ENCODE measurements at regions not wholly inside any gene's neighbourhood (a gene's known extent, or its start where the extent isn't known, plus 50 kb on each side); places are given as distances from the start of the nearest gene placed in this dataset.

- no peak for DNase-seq
Observed at GRCh38 chr1:55547405-55547804, 332.2 kb upstream of the USP24 start.

DNA sequence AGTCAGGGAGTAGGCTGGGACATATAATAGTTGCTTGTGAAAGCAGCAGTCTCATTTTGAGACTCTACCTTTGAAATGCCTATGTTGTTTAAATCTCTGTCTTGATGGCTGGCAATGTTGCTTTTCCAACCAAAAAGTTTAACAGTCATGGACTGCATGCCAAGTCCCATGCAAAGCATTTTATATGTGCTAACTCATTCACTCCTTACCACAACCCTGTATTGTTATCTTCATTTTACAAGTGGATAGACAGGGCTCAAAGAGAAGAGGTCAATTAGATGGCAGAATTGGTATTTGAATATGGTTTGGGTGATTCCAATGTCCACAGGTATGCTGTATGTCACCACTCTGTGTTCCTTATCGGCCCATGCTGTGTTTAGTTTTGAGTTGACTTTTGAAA lies 331.4 kb upstream of the USP24 start:
- DNase-seq, result no peak

DNA sequence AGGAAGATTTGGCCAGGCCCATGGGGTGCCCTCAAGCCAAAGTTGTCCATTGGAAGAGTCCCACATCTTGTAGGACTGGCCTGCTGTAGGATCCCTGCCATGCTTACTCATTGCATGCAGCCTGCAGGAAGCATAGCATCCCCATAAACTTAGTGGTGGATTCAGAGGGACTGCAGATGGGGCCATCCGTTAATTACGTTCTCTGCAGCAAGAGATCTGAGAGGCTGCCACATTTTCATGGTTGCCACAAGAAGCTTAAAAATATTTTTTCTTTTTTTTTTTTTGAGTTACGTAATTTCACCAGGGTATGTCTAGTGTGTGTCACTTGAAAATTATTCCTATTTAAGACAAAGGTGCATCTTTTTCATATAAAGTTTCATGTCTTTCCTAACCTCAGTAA lies 329.7 kb upstream of the USP24 start:
- no peak for DNase-seq

- DNase-seq, result no peak
Observed at GRCh38 chr1:55542901-55543504, 327.8 kb upstream of the USP24 start.

DNA sequence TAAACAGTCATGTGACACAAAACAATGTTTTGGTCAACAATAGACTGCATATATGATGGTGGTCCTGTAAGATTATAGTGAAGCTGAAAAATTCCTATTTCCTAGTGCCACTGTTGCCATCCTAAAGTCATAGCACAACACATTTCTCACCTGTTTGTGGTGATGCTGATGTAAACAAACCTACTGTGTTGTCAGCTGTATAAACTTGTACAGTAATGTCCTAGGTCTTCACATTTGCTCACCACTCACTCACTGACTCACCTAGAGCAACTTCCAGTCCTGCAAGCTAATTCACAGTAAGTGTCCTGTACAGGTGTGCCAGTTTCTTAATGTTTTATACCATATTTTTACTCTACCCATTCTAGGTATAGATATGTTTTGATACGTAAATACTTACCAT lies 326.1 kb upstream of the USP24 start:
- DNase-seq, result no peak

DNA sequence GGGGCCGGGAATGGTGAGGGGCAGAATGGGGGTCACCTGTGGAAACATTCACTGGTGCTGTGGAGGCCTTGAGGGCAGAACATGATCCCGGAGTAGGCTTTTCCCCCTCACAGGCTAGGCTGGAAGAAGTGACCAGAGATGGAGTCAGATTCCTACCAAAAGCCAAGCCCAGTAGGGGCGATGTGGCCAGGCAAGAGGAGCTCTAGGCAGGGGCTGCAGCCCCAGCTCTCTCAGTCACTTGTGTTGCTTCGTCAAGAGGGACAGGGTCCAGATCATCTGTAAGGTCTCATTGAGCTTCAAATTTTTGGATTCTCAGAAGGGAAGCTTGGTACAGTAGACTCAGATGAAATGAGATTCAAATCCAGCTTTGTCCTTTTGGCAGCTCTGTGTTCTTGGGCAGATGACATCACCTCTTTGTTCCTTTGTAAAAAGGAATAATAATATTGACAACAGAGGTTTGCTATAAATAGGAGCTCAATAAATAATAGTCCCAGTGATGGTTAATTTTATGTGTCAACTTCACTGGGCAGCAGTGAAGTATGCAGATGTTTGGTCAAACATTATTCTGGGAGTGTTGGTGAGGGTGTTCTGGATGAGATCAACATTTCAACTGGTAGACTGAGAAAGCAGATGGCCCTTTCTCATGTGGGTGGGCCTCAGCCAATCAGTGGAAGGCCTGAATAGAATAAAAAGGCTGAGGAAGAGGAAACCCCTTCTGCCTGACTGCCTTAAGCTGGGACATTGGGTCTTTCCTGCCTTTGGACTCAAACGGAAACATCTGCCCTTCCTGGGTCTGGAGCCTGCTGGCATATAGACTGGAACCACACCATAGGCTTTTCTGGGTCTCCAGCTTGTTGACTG lies 324.7 kb upstream of the USP24 start:
- DNase-seq, result no peak

DNA sequence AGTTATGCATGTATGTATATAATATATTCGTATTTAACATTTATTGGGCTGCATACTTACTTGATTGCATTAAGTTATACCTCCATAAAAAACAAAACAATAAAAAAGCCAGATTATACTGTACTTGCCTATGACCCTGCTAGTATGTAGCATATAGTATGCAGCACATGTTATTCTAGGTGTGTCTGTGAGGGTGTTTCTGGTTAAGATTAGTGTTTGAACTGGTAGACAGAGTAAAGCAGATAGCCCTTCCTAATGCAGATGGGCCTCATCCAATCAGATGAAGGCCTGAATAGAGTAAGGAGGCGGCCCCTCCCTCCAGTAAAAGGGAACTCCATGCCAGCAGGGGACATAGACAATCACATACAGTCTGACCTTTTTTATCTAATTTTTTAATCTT lies 323.3 kb upstream of the USP24 start:
- DNase-seq, result no peak

DNA sequence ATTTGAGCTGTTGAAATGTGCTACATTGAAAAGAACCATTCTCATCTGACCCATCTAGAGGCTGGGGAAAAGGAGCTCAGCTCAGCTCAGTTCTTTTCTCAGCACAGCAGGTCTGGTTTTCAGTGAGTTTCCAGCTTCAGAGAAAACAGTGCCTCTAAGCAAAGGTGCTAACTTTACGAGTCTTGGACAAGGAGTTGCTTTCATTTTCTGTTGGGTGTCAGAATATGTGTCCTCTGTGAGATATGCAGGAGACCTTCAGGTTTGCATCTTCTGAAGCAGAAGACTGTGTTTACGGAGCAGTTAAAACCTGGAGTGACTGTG lies 321.3 kb upstream of the USP24 start:
- no peak for DNase-seq

GRCh38 chr1:55535724-55536544 lies 320.8 kb upstream of the USP24 start:
- no peak for DNase-seq

GRCh38 chr1:55534565-55535121 lies 319.5 kb upstream of the USP24 start:
- no peak for DNase-seq

DNA sequence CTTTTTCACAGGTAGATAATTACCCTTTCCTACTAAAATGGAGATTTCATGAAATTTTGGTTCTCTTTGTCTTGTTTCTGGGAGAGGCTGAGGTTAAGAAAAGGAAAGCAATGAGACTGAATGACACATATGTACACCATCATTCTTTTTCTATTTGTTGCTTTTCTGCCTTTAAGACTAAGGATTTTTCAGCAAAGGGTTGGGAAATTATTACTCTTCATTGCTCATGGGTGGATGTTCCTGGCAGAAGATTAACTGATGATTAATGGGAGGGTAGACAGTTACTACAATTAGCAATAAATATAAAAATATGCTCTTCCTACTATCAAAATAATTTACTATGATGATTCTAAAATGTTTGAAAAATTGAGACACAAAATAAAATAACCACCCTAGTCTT lies 316.5 kb upstream of the USP24 start:
- no peak for DNase-seq

DNA sequence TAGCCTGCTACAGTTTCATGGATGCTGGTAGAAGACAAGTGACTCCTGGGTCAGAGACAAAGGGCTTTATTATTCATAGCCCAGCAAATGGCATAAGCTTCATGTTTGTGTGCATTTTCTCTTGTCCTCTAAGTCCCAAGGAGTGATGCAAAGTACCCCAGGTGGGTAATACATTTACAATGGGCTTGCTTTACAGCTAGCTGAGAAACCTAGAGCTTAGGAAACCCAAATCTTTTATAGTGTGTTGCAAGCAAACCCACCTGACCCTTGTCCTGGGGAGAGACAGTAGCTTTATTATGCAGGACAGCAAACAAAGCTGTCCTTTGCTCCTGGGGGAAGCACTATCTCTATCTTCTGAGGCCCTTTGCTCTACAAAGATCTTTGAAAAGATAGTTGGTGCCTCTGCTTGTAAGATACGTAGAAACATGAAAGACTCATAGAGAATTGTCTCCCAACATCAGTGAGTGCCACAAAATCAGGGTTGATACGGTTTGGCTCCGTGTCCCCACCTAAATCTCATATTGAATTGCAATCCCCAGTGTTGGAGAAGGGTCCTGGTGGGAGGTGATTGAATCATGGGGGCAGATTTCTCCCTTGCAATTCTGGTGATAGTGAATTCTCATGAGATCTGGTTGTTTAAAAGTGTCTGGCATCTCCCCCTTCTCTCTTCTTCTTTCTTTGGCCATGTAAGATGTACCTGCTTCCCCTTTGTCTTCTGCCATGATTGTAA lies 315.8 kb upstream of the USP24 start:
- DNase-seq, result no peak

GRCh38 chr1:55529017-55529416 lies 313.9 kb upstream of the USP24 start:
- no peak for DNase-seq

DNA sequence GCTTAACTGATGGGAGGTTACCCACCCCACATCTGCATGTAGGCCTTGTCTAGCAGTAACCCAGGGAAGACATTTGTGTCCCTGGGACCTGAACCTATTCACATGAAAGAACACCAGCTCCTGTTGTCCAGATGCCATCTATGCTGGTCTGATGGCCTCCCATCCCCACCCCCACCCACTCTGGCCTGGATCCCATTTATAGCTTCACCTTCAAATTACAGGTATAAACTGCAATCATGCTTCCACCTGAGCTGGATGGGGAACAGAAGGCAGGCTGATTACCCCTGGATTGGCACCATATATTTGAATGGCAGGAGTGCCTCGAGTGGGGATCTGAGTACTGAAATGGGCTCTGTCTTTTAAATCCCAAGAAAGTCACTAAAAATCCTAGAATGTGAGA lies 312.7 kb upstream of the USP24 start:
- DNase-seq, result no peak

DNA sequence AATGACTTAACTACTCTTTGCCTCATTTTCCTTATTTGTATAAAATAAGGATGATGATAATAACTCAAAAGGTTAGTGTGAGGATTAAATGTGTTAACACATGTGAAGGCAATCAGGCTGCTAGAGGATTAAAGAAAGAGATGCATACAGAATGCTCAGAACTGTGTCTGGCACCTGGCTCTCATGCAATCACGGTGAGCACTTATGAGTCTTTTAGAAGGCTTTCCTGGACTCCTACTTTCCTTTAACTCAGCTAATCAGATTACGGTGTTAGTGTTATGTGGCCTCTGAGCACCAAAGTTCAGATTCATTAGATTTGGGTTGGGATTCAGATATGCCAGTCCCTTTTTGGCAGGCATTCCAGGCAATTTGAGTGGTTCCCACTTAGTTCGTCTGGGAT lies 311.6 kb upstream of the USP24 start:
- no peak for DNase-seq

- DNase-seq, result no peak
Observed at GRCh38 chr1:55524006-55524405, 308.8 kb upstream of the USP24 start.

DNA sequence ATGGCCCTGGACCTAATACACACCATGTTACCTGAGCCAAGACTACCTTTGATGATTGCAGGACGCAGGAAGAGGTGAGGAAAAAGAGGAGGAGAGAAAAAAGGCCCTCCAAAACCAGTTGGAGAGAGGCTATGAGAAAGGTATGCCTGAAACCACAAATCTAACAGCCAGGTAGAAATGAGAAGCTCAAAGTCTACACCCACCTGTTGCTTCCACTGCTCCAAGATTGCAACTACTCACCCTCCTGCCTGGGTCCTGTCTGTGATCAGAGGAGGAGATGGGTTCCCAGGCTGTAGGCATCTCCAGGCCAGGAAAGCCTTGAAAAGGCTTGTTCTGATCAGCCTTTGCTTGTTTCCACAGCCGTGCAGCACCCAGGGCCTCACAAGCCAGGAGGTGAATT lies 307.8 kb upstream of the USP24 start:
- no peak for DNase-seq

DNA sequence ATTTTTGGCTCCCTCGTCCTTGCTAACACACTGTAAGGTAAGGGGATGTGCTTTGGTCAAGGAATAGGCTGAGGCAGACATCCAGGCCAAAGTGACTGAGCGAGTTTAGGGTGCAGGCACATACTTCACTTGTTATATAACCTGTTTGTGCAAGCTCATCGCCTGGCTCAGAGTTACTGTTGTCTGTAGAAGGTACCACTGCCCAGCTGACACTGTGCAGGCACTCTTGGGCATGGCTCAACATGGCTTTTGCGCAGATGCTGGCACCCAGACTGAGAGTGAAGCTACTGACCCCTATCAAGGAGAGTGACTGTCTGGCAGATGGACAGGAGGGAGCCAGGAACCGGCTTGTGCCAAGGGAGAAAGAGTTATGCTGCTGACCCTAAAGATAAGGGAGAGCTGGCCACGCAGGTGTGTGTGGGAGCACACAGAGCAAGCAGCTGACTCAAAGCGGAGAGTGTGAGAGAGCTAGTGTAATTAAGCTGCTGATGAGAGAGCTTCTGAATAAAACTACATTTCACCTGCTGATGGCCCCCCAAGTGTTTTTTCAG lies 307.3 kb upstream of the USP24 start:
- DNase-seq, result no peak

DNA sequence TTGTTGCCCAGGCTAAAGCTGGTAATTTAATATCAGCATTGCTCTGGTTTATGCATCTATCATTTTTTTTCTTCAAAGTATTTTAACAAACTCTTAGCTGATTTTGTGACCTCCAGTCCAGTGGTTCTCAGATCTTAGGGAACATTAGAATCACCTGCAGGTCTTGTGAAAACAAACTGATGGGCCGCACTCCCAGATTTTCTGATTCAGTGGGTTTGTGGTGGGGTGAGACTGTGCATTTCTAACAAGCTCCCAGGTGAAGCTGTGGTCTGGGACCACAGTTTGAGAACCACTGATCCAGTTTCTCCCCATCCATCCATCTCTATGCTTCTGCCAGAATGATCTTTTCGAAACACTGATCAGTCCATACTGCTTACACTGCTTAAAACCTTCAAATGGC lies 305.7 kb upstream of the USP24 start:
- no peak for DNase-seq

DNA sequence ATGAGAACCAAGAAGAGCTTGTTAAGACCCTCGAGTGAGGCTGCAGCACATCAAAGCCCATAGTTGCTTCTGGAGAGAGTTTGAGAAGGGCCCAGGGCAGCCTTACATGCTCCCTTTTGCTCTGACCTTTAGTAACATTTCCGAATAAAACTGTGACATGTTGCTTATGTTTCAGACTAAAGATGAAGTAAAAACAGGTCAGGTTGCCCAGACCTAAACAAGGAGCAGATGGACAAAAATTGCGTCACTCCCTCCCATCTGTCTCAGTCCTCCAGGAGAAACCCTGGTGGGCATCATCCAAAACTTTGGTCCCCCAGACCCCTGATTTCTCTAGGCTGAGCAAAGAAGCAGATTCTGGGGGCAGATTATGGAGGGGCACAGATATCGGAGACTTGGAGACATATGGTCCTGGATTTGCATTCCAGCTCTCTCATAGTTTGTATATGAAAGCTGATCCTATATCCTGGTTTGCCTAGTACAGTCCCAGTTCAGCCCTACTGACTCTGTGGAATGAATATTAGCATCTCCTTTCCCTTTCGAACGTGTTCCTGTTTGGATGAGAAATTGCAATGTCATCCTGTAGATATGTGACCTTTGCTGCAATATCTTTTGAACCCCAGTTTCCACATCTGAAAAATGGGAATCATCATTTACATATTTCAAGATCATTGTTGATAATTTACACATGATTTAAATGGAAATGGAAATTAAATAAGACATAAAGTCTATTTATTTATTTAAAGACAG lies 304.9 kb upstream of the USP24 start:
- DNase-seq, result no peak

DNA sequence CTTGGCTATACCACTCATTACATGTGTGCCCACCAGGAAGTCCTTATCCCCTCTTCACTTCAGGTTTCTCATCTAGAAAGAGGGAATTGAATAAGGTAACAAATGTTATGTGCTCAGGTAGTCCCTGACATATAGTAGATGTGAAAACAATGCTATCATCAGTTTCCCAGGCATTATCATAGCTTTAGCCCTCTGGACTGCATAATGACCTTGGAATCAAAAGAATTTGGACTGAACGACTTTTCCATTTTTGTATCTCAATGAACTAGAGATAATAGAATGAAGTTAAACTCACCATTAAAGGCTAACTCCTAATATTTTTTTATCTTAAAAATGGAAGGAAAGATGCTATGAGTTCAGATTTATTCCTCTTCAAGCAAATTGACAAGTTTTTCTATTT lies 304.1 kb upstream of the USP24 start:
- DNase-seq, result no peak

DNA sequence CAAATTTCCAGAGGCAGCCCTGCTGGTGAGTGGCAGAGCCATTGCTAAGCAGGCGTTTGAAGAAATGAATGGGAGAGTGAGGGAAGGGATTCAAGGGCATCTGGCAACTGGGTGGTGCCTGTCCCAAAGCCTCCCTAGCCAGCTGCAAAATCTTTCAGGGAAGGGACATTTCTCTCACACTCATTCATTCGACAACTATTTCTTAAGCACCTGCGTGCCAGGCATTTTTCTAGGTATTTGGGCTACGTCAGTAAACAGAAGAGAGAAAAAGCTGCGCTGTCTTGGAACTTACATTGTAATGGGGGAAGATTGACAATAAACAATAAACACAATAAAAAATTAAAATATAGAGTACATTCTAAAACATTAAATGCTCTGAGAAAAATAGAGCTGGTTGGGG lies 301.9 kb upstream of the USP24 start:
- DNase-seq, result no peak

All from NCI-H510A (cell line).